ENCODE measurements at regions not wholly inside any gene's neighbourhood (a gene's known extent, or its start where the extent isn't known, plus 50 kb on each side); places are given as distances from the start of the nearest gene placed in this dataset.
"Not testable (repeated sequence)": the region's sequence is repeated elsewhere in the genome, so short reads cannot be mapped to it uniquely, and the experiment has no call there.

DNA sequence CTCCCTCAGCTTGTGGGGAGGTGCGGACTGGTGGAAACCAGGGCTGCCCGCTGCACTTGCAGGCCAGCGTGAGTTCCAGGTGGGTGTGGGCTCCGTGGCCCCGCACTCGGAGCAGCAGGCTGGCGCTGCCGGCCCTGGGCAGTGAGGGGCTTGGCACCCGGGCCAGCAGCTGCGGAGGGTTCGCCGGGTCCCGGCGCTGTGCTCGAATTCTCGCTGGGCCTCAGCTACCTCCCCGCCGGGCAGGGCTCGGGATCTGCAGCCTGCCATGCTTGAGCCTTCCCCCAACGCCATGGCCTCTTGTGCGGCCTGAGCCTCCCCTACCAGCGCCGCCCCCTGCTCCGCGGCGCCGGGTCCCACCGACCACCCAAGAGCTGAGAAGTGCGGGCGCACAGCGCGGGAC is 71.6 kb upstream of the ADGRL1 start:
- in situ Hi-C loops (cut with MboI; ENCODE audit: low pct_ligation_motif_present in 1 of 4, low pct_unique_long_range_greater_than_20kb in 1 of 4, low sequenced_read_pairs in 3 of 4) (no loop called here), intact Hi-C loops (cut with DNase I; ENCODE audit: low total_unique reads) (no loop called here)
- no peak for DNase-seq
- H3K4me1 ChIP-seq, result no peaks in the 10 kb centered on the region
- H3K36me3 ChIP-seq, result no peaks in the 10 kb centered on the region
- TF ChIP-seq EP300 (IDR thresholded peaks at IDR 0.05; ENCODE audit: low read depth), result no peak
- TF ChIP-seq POLR2AphosphoS5 (IDR thresholded peaks at IDR 0.05), result no peak
- WGBS, 2 donors (ENCODE audit: low coverage in 1 of 2), result 98% methylated on average over 22 of the region's 32 CpGs; no CpG with 5 or more reads in 1 of the 2 donors
- no peaks in the 10 kb centered on the region for H3K9me3 ChIP-seq
- no peak overlapping the region for H3K4me3 ChIP-seq
- H3K27me3 ChIP-seq, result peaks cover 10% of the 10 kb centered on the region
- H3K27ac ChIP-seq, result no peak overlapping the region

- WGBS, 2 donors (ENCODE audit: low coverage in 1 of 2), result 72% methylated on average over 5 of the region's 5 CpGs; no CpG with 5 or more reads in 1 of the 2 donors
- intact Hi-C loops (cut with DNase I; ENCODE audit: low total_unique reads); DNase-seq: not testable (repeated sequence)
Observed at GRCh38 chr19:14275823-14276222, 69.9 kb upstream of the ADGRL1 start.

GRCh38 chr19:14272623-14273022 is 66.7 kb upstream of the ADGRL1 start:
- Histone ChIP-seq H3K27me3 (peaks cover 15% of the 10 kb centered on the region), H3K4me1 (no peaks in the 10 kb centered on the region), H3K9me3 (no peaks in the 10 kb centered on the region), H3K4me3 (no peak overlapping the region), H3K27ac (no peak overlapping the region), H3K36me3 (no peaks in the 10 kb centered on the region)
- 94 to 100% methylated on average over 1 to 4 of the region's 4 CpGs for WGBS, 2 donors (ENCODE audit: low coverage in 1 of 2)
- intact Hi-C loops (cut with DNase I; ENCODE audit: low total_unique reads), result no loop called here
- no peak for DNase-seq
- TF ChIP-seq EP300 (IDR thresholded peaks at IDR 0.05; ENCODE audit: low read depth) (no peak), POLR2AphosphoS5 (IDR thresholded peaks at IDR 0.05) (no peak), POLR2A (IDR thresholded peaks at IDR 0.05) (no peak), CTCF (IDR thresholded peaks at IDR 0.05) (no peak)
- in situ Hi-C loops (cut with MboI; ENCODE audit: low pct_ligation_motif_present in 1 of 4, low pct_unique_long_range_greater_than_20kb in 1 of 4, low sequenced_read_pairs in 3 of 4), result no loop called here

More at GRCh38 chr19:14275823-14276222, 69.9 kb upstream of the ADGRL1 start:
- peaks cover 10% of the 10 kb centered on the region for H3K27me3 ChIP-seq
- H3K4me1 ChIP-seq; H3K4me3 ChIP-seq; in situ Hi-C loops (cut with MboI; ENCODE audit: low pct_ligation_motif_present in 1 of 4, low pct_unique_long_range_greater_than_20kb in 1 of 4, low sequenced_read_pairs in 3 of 4); H3K27ac ChIP-seq; H3K9me3 ChIP-seq; H3K36me3 ChIP-seq: not testable (repeated sequence)

DNA sequence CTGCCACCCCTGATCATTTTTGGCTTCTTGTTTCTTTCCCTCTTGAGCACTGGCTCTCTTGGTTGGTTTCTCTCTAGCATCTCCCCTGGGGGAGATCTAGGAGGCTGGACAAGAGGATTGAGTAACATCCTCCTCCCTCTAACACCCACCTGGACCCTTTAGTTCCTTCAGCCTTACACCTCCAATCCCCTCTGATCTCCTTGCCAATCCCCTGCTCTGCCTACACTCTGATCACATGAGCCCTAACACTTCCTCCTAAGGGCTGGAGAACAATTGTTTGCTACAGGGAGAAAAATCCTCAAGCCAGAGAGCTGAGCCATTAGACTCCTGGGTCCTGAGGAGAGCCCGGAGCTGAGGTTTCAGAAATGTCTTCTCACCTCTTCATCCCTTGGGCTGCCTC is 65.9 kb upstream of the ADGRL1 start:
- no peak for DNase-seq
- TF ChIP-seq CTCF (IDR thresholded peaks at IDR 0.05) (no peak), POLR2AphosphoS5 (IDR thresholded peaks at IDR 0.05) (no peak), POLR2A (IDR thresholded peaks at IDR 0.05) (no peak), EP300 (IDR thresholded peaks at IDR 0.05; ENCODE audit: low read depth) (no peak)
- WGBS, 2 donors (ENCODE audit: low coverage in 1 of 2), result 62% methylated on average over 1 of the region's 1 CpG; no CpG with 5 or more reads in 1 of the 2 donors
- H3K27ac ChIP-seq, result no peak overlapping the region
- H3K9me3 ChIP-seq, result no peaks in the 10 kb centered on the region
- H3K4me3 ChIP-seq, result no peak overlapping the region
- no peaks in the 10 kb centered on the region for H3K4me1 ChIP-seq
- intact Hi-C loops (cut with DNase I; ENCODE audit: low total_unique reads) (no loop called here), in situ Hi-C loops (cut with MboI; ENCODE audit: low pct_ligation_motif_present in 1 of 4, low pct_unique_long_range_greater_than_20kb in 1 of 4, low sequenced_read_pairs in 3 of 4) (no loop called here)
- no peaks in the 10 kb centered on the region for H3K36me3 ChIP-seq
- H3K27me3 ChIP-seq, result peaks cover 21% of the 10 kb centered on the region

- H3K9me3 ChIP-seq; H3K27ac ChIP-seq; H3K4me3 ChIP-seq; intact Hi-C loops (cut with DNase I; ENCODE audit: low total_unique reads); in situ Hi-C loops (cut with MboI; ENCODE audit: low pct_ligation_motif_present in 1 of 4, low pct_unique_long_range_greater_than_20kb in 1 of 4, low sequenced_read_pairs in 3 of 4); H3K4me1 ChIP-seq; H3K36me3 ChIP-seq; DNase-seq: not testable (repeated sequence)
- 92 to 100% methylated on average over 1 to 4 of the region's 4 CpGs for WGBS, 2 donors (ENCODE audit: low coverage in 1 of 2)
- H3K27me3 ChIP-seq, result peaks cover 34% of the 10 kb centered on the region
Observed at GRCh38 chr19:14270557-14270956, 64.6 kb upstream of the ADGRL1 start.

DNA sequence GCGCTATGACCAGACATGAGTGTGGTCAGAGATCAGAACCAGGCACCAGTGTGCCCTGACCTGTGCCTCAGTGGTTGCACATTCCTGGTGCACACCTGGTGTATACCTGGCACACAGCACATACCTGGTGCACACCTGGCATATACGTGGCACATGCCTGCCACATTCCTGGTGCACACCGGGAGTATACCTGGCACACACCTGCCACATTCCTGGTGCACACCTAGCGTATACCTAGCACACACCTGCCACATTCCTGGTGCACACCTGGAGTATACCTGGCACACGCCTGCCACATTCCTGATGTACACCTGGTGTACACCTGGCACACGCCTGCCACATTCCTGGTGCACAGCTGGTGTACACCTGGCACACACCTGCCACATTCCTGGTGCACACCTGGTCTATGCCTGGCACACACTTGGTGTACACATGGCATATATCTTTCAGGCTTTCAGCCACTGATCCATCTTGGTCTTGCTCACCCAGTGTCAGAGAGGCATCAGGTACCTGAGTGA is 61.3 kb upstream of the ADGRL1 start:
- in situ Hi-C loops (cut with MboI; ENCODE audit: low pct_ligation_motif_present in 1 of 4, low pct_unique_long_range_greater_than_20kb in 1 of 4, low sequenced_read_pairs in 3 of 4) (no loop called here), intact Hi-C loops (cut with DNase I; ENCODE audit: low total_unique reads) (no loop called here)
- no peak overlapping the region for H3K27ac ChIP-seq
- no peak for DNase-seq
- no peaks in the 10 kb centered on the region for H3K36me3 ChIP-seq
- H3K9me3 ChIP-seq, result no peaks in the 10 kb centered on the region
- 55% methylated on average over 6 of the region's 6 CpGs; no CpG with 5 or more reads in 1 of the 2 donors for WGBS, 2 donors (ENCODE audit: low coverage in 1 of 2)
- TF ChIP-seq EP300 (IDR thresholded peaks at IDR 0.05; ENCODE audit: low read depth) (no peak), POLR2AphosphoS5 (IDR thresholded peaks at IDR 0.05) (no peak), CTCF (IDR thresholded peaks at IDR 0.05) (no peak), POLR2A (IDR thresholded peaks at IDR 0.05) (no peak)
- H3K4me1 ChIP-seq, result no peaks in the 10 kb centered on the region
- H3K27me3 ChIP-seq, result peaks cover 46% of the 10 kb centered on the region
- H3K4me3 ChIP-seq, result no peak overlapping the region

GRCh38 chr19:14266208-14266607 is 60.2 kb upstream of the ADGRL1 start:
- H3K9me3 ChIP-seq; DNase-seq; in situ Hi-C loops (cut with MboI; ENCODE audit: low pct_ligation_motif_present in 1 of 4, low pct_unique_long_range_greater_than_20kb in 1 of 4, low sequenced_read_pairs in 3 of 4); H3K27ac ChIP-seq; H3K4me3 ChIP-seq; H3K4me1 ChIP-seq; intact Hi-C loops (cut with DNase I; ENCODE audit: low total_unique reads); H3K36me3 ChIP-seq: not testable (repeated sequence)
- peaks cover 46% of the 10 kb centered on the region for H3K27me3 ChIP-seq
- 87 to 100% methylated on average over 1 to 4 of the region's 4 CpGs for WGBS, 2 donors (ENCODE audit: low coverage in 1 of 2)

Data from transverse colon (tissue), 4 donors.